ENCODE measurements at regions not wholly inside any gene's neighbourhood (a gene's known extent, or its start where the extent isn't known, plus 50 kb on each side); places are given as distances from the start of the nearest gene placed in this dataset.
"Not testable (repeated sequence)": the region's sequence is repeated elsewhere in the genome, so short reads cannot be mapped to it uniquely, and the experiment has no call there.

DNA sequence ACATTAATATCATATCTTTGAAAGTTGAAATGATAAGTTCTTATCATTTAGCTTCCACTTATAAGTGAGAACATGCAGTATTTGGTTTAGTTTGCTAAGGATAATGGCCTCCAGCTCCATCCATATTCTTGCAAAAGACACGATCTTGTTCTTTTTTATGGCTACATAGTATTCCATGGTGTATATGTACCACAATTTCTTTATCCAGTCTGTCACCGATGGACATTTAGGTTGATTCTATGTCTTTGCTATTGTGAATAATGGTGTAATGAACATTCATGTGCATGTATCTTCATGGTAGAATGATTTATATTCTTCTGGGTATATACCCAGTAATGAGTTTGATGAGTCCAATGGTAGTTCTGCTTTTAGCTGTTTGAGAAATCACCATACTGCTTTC, 135.0 kb upstream of the PRR16 start:
- no peak for DNase-seq (ENCODE audit: low spot score)
- no peak overlapping the region for H3K27ac ChIP-seq
- H3K27me3 ChIP-seq (replicated peaks; ENCODE audit: insufficient read depth), result no peaks in the 10 kb centered on the region
- TF ChIP-seq, protein P1, sequence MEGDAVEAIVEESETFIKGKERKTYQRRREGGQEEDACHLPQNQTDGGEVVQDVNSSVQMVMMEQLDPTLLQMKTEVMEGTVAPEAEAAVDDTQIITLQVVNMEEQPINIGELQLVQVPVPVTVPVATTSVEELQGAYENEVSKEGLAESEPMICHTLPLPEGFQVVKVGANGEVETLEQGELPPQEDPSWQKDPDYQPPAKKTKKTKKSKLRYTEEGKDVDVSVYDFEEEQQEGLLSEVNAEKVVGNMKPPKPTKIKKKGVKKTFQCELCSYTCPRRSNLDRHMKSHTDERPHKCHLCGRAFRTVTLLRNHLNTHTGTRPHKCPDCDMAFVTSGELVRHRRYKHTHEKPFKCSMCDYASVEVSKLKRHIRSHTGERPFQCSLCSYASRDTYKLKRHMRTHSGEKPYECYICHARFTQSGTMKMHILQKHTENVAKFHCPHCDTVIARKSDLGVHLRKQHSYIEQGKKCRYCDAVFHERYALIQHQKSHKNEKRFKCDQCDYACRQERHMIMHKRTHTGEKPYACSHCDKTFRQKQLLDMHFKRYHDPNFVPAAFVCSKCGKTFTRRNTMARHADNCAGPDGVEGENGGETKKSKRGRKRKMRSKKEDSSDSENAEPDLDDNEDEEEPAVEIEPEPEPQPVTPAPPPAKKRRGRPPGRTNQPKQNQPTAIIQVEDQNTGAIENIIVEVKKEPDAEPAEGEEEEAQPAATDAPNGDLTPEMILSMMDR (IDR thresholded peaks at IDR 0.05), result no peak
- TF ChIP-seq POLR2A (IDR thresholded peaks at IDR 0.05), result no peak
- TF ChIP-seq POLR2AphosphoS5 (IDR thresholded peaks at IDR 0.05), result no peak
- no peaks in the 10 kb centered on the region for H3K36me3 ChIP-seq
- H3K4me1 ChIP-seq (replicated peaks), result no peaks in the 10 kb centered on the region
- 98% methylated on average over 2 of the region's 2 CpGs for whole genome bisulfite sequencing
- H3K9me3 ChIP-seq, result no peaks in the 10 kb centered on the region
- intact Hi-C loops (cut with DNase I), result no loop called here
- no peak overlapping the region for H3K4me3 ChIP-seq

DNA sequence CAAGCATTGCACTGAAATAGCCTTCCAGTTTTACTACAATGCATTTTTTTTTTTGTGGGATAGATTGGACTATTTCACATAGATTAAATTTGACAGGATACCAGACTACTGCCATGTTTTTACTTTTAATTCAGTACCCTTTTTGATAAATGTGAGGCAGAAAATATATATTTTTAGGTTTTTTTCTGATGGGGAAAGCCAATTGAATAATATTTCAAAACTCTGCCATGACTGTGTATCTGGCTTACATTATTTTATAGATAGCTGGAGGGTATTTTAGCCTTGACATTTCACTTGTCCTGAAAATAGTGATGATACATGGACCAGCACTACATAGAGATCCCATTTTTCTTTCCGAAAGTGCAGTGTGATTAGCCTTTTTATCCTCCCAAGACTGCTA, 133.5 kb upstream of the PRR16 start:
- WGBS, result 80% methylated on average over 1 of the region's 1 CpG
- no peaks in the 10 kb centered on the region for H3K4me1 ChIP-seq (replicated peaks)
- TF ChIP-seq POLR2A (IDR thresholded peaks at IDR 0.05) (no peak), POLR2AphosphoS5 (IDR thresholded peaks at IDR 0.05) (no peak)
- TF ChIP-seq, protein P1 (IDR thresholded peaks at IDR 0.05), result no peak
- no peak overlapping the region for H3K4me3 ChIP-seq
- H3K36me3 ChIP-seq, result no peaks in the 10 kb centered on the region
- intact Hi-C loops (cut with DNase I), result no loop called here
- no peaks in the 10 kb centered on the region for H3K27me3 ChIP-seq (replicated peaks; ENCODE audit: insufficient read depth)
- no peak overlapping the region for H3K27ac ChIP-seq
- DNase-seq (ENCODE audit: low spot score), result no peak
- no peaks in the 10 kb centered on the region for H3K9me3 ChIP-seq

DNA sequence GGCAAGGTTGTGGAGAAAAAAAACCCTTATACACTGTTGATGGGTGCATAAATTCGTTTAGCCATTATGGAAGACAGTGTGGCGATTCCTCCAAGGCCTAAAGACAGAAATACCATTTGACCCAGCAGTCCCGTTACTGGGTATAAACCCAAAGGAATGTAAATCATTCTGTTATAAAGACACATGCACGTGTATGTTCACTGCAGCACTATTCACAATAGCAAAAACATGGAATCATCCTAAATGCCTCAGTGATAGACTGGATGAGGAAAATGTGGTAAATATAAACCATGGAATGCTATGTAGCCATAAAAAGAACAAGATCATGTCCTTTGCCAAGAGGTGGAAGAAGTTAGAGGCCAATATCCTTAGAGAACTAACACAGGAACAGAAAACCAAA, 119.9 kb upstream of the PRR16 start:
- TF ChIP-seq POLR2AphosphoS5 (IDR thresholded peaks at IDR 0.05) (no peak), POLR2A (IDR thresholded peaks at IDR 0.05) (no peak)
- TF ChIP-seq, protein P1 (IDR thresholded peaks at IDR 0.05), result no peak
- no peak overlapping the region for H3K27ac ChIP-seq
- no peaks in the 10 kb centered on the region for H3K4me1 ChIP-seq (replicated peaks)

DNA sequence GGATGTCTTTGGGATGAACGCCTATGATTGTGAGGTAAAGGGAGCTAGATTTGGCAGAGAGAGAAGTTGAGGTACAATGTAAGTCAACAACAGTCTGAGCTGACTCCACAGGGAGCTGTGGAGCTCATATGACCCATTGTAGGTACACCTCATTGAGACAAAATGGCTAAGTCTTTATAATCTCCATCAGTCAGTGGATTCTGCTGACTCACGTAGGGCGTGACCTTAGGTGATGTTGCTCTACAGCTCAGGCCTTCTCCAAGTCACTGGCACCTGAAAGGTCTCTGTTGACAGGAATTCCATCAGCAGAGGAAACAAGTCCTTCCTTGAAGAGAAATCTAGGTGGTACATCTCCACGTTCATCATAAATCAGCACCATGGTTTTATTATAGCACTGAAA, 118.2 kb upstream of the PRR16 start:
- no peak overlapping the region for H3K27ac ChIP-seq
- H3K36me3 ChIP-seq, result no peaks in the 10 kb centered on the region
- intact Hi-C loops (cut with DNase I), result no loop called here
- TF ChIP-seq POLR2AphosphoS5 (IDR thresholded peaks at IDR 0.05) (no peak), POLR2A (IDR thresholded peaks at IDR 0.05) (no peak)
- TF ChIP-seq, protein P1 (IDR thresholded peaks at IDR 0.05), result no peak
- H3K4me3 ChIP-seq, result no peak overlapping the region
- no peaks in the 10 kb centered on the region for H3K27me3 ChIP-seq (replicated peaks; ENCODE audit: insufficient read depth)
- 90% methylated on average over 4 of the region's 4 CpGs for WGBS
- no peak for DNase-seq (ENCODE audit: low spot score)
- no peaks in the 10 kb centered on the region for H3K4me1 ChIP-seq (replicated peaks)
- no peaks in the 10 kb centered on the region for H3K9me3 ChIP-seq

More for the DNA sequence above, 119.9 kb upstream of the PRR16 start:
- DNase-seq (ENCODE audit: low spot score), result no peak
- WGBS, result 82% methylated on average over 4 of the region's 4 CpGs
- Histone ChIP-seq H3K4me3 (no peak overlapping the region), H3K27me3 (replicated peaks; ENCODE audit: insufficient read depth) (no peaks in the 10 kb centered on the region), H3K36me3 (no peaks in the 10 kb centered on the region), H3K9me3 (no peaks in the 10 kb centered on the region)
- intact Hi-C loops (cut with DNase I), result no loop called here

DNA sequence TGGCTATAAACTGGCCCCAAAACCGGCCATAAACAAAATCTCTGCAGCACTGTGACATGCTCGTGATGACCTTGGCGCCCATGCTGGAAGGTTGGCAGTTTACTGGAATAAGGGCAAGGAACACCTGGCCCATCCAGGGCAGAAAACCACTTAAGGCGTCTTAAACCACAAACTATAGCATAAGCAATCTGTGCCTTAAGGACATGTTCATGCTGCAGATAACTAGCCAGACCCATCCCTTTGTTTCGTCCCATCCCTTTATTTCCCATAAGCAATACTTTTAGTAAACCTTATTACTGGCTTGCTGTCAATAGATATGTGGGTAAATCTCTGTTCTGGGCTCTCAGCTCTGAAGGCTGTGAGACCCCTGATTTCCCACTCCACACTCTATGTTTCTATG, 113.0 kb upstream of the PRR16 start:
- H3K27ac ChIP-seq; H3K4me1 ChIP-seq (replicated peaks); H3K9me3 ChIP-seq; H3K36me3 ChIP-seq; H3K4me3 ChIP-seq; H3K27me3 ChIP-seq (replicated peaks; ENCODE audit: insufficient read depth); intact Hi-C loops (cut with DNase I); DNase-seq (ENCODE audit: low spot score): not testable (repeated sequence)
- WGBS, result 97% methylated on average over 5 of the region's 5 CpGs
